ENCODE measurements at regions not wholly inside any gene's neighbourhood (a gene's known extent, or its start where the extent isn't known, plus 50 kb on each side); places are given as distances from the start of the nearest gene placed in this dataset.

GRCh38 chr7:17485368-17485767 is 186.9 kb downstream of the AHR start:
- DNase-seq (ENCODE audit: low spot score), result no peak

- DNase-seq (ENCODE audit: low spot score), result no peak
Observed at GRCh38 chr7:17485904-17486303, 187.5 kb downstream of the AHR start.

- no peak for DNase-seq (ENCODE audit: low spot score)
Observed at GRCh38 chr7:17486835-17487234, 188.4 kb downstream of the AHR start.

GRCh38 chr7:17487343-17487742 is 188.9 kb downstream of the AHR start:
- DNase-seq (ENCODE audit: low spot score), result no peak

GRCh38 chr7:17488829-17489228 is 190.4 kb downstream of the AHR start:
- no peak for DNase-seq (ENCODE audit: low spot score)

- DNase-seq (ENCODE audit: low spot score), result no peak
Observed at GRCh38 chr7:17489961-17490360, 191.5 kb downstream of the AHR start.

- DNase-seq (ENCODE audit: low spot score), result no peak
Observed at GRCh38 chr7:17490825-17491224, 192.4 kb downstream of the AHR start.

- peak; percentile 40 for DNase-seq (ENCODE audit: low spot score)
Observed at GRCh38 chr7:17492437-17492836, 194.0 kb downstream of the AHR start.

GRCh38 chr7:17493446-17493845 is 195.0 kb downstream of the AHR start:
- no peak for DNase-seq (ENCODE audit: low spot score)

GRCh38 chr7:17495655-17496394 is 197.4 kb downstream of the AHR start:
- peak; percentile 9 for DNase-seq (ENCODE audit: low spot score)

GRCh38 chr7:17497136-17497535 is 198.7 kb downstream of the AHR start:
- DNase-seq (ENCODE audit: low spot score), result no peak

GRCh38 chr7:17497549-17498167 is 199.2 kb downstream of the AHR start:
- DNase-seq (ENCODE audit: low spot score), result no peak

GRCh38 chr7:17498230-17498629 is 199.8 kb downstream of the AHR start:
- DNase-seq (ENCODE audit: low spot score), result no peak

GRCh38 chr7:17500736-17501135 is 202.3 kb downstream of the AHR start:
- no peak for DNase-seq (ENCODE audit: low spot score)

GRCh38 chr7:17501441-17502212 is 203.2 kb downstream of the AHR start:
- no peak for DNase-seq (ENCODE audit: low spot score)

- DNase-seq (ENCODE audit: low spot score), result no peak
Observed at GRCh38 chr7:17502213-17503060, 204.0 kb downstream of the AHR start.

GRCh38 chr7:17506095-17506494 is 207.6 kb downstream of the AHR start:
- DNase-seq (ENCODE audit: low spot score), result no peak

- DNase-seq (ENCODE audit: low spot score), result no peak
Observed at GRCh38 chr7:17506596-17506995, 208.1 kb downstream of the AHR start.

- DNase-seq (ENCODE audit: low spot score), result no peak
Observed at GRCh38 chr7:17507717-17508116, 209.3 kb downstream of the AHR start.

GRCh38 chr7:17512181-17512675 is 213.8 kb downstream of the AHR start:
- no peak for DNase-seq (ENCODE audit: low spot score)

GRCh38 chr7:17516771-17517170 is 218.3 kb downstream of the AHR start:
- DNase-seq (ENCODE audit: low spot score), result no peak

- DNase-seq (ENCODE audit: low spot score), result no peak
Observed at GRCh38 chr7:17520941-17521340, 222.5 kb downstream of the AHR start.
